Spleen (tissue), 7 donors: ENCODE measurements at regions not wholly inside any gene's neighbourhood (a gene's known extent, or its start where the extent isn't known, plus 50 kb on each side); places are given as distances from the start of the nearest gene placed in this dataset.

Source experiments
- CTCF ChIP-seq, 11 experiments: fragments of 200-600 bp in 7 of 11; fragments of 450-650 bp in 4 of 11; sonication (generic) in 4 of 11; IDR thresholded peaks in 8 of 11; conservative IDR thresholded peaks in 3 of 11; 1 replicate in 7 of 11; 2 replicates in 4 of 11; pipeline versions ENCODE4 v1.4.0 to v1.8.0; 2016 to 2021; ENCODE audit warnings: antibody characterized with exemption in 11 of 11, inconsistent platforms in 4 of 11, mild to moderate bottlenecking in 1 of 11
- POLR2A ChIP-seq, 3 donors: fragments of 450-650 bp; IDR thresholded peaks; one replicate each; pipeline ENCODE4 v1.5.1; 2017; ENCODE audit warnings: antibody characterized with exemption in 3 of 3, mild to moderate bottlenecking in 1 of 3
- donor health status: DM: no; HTN: no; CAD: no; lungs with moderate emphysema.
- donor health status: DM: no; HTN: no; CAD: no.
- donor health status: DM: no; HTN: no; CAD: no.

GRCh38 chr1:208899438-208899837 lies 655.3 kb upstream of the PLXNA2 start:
- TF ChIP-seq CTCF (IDR thresholded peaks at IDR 0.05 in 8 of 11, conservative IDR thresholded peaks at IDR 0.05 in 3 of 11) (no peak), POLR2A (IDR thresholded peaks at IDR 0.05) (no peak)
